ENCODE measurements at regions not wholly inside any gene's neighbourhood (a gene's known extent, or its start where the extent isn't known, plus 50 kb on each side); places are given as distances from the start of the nearest gene placed in this dataset.

GRCh38 chr20:17848249-17849048, 120.1 kb downstream of the SNX5 start:
- POLR2A ChIA-PET, result no interaction called here
- H3K4me2 ChIP-seq, result no peak overlapping the region
- 81% methylated on average over 4 of the region's 4 CpGs for WGBS (ENCODE audit: missing lambda C conversion rate)
- CTCF ChIA-PET, result interaction anchor here (1.1 kb wide), 1 partner anchor 166 kb away, joined by 3 read pairs; the partner anchor contains the start of gene RRBP1
- H3K4me3 ChIP-seq, result no peak overlapping the region
- ATAC-seq (no peak), DNase-seq (ENCODE audit: low read depth in 1 of 2, low spot score in 1 of 2) (no peak), FAIRE-seq (no peak)
- no peaks in the 10 kb centered on the region for H3K4me1 ChIP-seq
- no peaks in the 10 kb centered on the region; the same call in 2 of the 3 replicates for H3K9me3 ChIP-seq
- TF ChIP-seq, protein P1, sequence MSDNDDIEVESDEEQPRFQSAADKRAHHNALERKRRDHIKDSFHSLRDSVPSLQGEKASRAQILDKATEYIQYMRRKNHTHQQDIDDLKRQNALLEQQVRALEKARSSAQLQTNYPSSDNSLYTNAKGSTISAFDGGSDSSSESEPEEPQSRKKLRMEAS (IDR thresholded peaks at IDR 0.05), result no peak
- TF ChIP-seq POLR2A (IDR thresholded peaks at IDR 0.05; ENCODE audit: low read length), result no peak
- no peak for TF ChIP-seq RNF2 (IDR thresholded peaks at IDR 0.05; ENCODE audit: borderline replicate concordance, low read depth)
- no peak for TF ChIP-seq ZSCAN20 (CRISPR knock-in tag; IDR thresholded peaks at IDR 0.05)
- no peak for TF ChIP-seq MAZ (IDR thresholded peaks at IDR 0.05; ENCODE audit: borderline replicate concordance, low read depth, low read length)
- TF ChIP-seq, protein P2, sequence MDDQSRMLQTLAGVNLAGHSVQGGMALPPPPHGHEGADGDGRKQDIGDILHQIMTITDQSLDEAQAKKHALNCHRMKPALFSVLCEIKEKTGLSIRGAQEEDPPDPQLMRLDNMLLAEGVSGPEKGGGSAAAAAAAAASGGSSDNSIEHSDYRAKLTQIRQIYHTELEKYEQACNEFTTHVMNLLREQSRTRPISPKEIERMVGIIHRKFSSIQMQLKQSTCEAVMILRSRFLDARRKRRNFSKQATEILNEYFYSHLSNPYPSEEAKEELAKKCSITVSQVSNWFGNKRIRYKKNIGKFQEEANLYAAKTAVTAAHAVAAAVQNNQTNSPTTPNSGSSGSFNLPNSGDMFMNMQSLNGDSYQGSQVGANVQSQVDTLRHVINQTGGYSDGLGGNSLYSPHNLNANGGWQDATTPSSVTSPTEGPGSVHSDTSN (IDR thresholded peaks at IDR 0.05), result no peak
- TF ChIP-seq KDM5A (IDR thresholded peaks at IDR 0.05), result no peak
- no peak for TF ChIP-seq BHLHE40 (IDR thresholded peaks at IDR 0.05; ENCODE audit: low read depth, low read length)
- TF ChIP-seq JUN (IDR thresholded peaks at IDR 0.05), result no peak
- TF ChIP-seq NFE2L2 (conservative IDR thresholded peaks at IDR 0.05; ENCODE audit: low read length), result no peak
- no peak for TF ChIP-seq EP300 (IDR thresholded peaks at IDR 0.05)
- TF ChIP-seq FOXS1 (CRISPR knock-in tag; IDR thresholded peaks at IDR 0.05), result no peak
- TF ChIP-seq NR3C1 (IDR thresholded peaks at IDR 0.05), result no peak
- TF ChIP-seq SMC3 (IDR thresholded peaks at IDR 0.05), result no peak
- H3K27ac ChIP-seq, result no peak overlapping the region

- DNase-seq (ENCODE audit: low read depth in 1 of 2, low spot score in 1 of 2), result no peak
- 58% methylated on average over 10 of the region's 10 CpGs for WGBS (ENCODE audit: missing lambda C conversion rate)
- Histone ChIP-seq H3K4me1 (no peaks in the 10 kb centered on the region), H3K4me3 (no peak overlapping the region), H3K9me3 (no peaks in the 10 kb centered on the region; the same call in 2 of the 3 replicates), H3K27ac (no peak overlapping the region), H3K4me2 (no peak overlapping the region)
- CTCF ChIA-PET, result interaction anchor here (0.7 to 3.2 kb wide), 4 partner anchors 11 to 163 kb away, joined by 3 to 10 read pairs (median 4); no protein-coding TSS in a partner anchor
- no peak for FAIRE-seq
- POLR2A ChIA-PET, result no interaction called here
- TF ChIP-seq HOXB13 (CRISPR knock-in tag; IDR thresholded peaks at IDR 0.05; ENCODE audit: low read depth), result no peak
- ATAC-seq, result no peak
These were observed 122.7 kb downstream of the SNX5 start for GRCh38 chr20:17845701-17846475.

DNA sequence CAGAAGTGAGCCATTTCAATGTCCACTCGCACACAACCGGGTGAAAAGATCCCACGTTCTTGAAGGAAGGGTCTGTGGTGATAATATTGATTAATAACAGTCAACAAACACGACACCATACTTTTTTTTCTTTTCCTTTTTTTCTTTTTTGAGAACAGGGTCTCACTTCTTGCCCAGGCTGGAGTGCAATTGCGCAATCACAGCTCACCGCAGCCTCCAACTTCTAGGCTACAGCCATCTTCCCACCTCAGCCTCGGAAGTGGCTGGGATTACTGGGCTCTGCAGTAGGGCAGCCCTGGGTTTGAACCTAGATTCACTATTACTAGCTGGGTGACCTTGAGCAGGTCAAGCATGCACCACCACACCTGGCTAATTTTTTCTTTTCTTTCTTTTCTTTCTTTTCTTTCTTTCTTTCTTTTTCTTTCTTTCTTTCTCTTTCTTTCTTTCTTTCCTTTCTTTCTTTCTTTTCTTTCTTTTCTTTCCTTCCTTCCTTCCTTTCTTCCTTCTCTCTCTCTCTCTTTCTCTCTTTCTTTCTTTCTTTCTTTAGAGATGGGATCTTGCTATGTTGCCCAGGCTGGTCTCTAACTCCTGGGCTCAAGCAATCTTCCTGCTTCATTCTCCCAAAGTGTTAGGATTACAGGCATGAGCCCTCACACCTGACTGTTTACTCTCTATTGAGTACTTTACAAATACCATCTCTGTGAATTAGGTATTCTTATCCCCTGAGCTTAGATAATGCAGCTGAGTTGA, 123.9 kb downstream of the SNX5 start:
- CTCF ChIA-PET, result interaction anchor here (0.7 to 3.2 kb wide), 3 partner anchors 12 to 17 kb away, joined by 3 to 10 read pairs (median 3); no protein-coding TSS in a partner anchor
- FAIRE-seq (no peak), DNase-seq (ENCODE audit: low read depth in 1 of 2, low spot score in 1 of 2) (no peak), ATAC-seq (no peak)
- 79% methylated on average over 7 of the region's 7 CpGs for WGBS (ENCODE audit: missing lambda C conversion rate)
- H3K4me3 ChIP-seq, result no peak overlapping the region
- no peak overlapping the region for H3K4me2 ChIP-seq
- POLR2A ChIA-PET, result no interaction called here
- no peak overlapping the region for H3K27ac ChIP-seq
- H3K9me3 ChIP-seq, result peaks cover 3% of the 10 kb centered on the region; the same call in 1 of the 3 replicates
- H3K4me1 ChIP-seq, result no peaks in the 10 kb centered on the region
- TF ChIP-seq CEBPB (IDR thresholded peaks at IDR 0.05) (peak; percentile 90 to 96), ESRRA (IDR thresholded peaks at IDR 0.05; ENCODE audit: borderline replicate concordance, low read length) (no peak)

- FAIRE-seq (no peak), ATAC-seq (no peak), DNase-seq (ENCODE audit: low read depth in 1 of 2, low spot score in 1 of 2) (no peak)
- POLR2A ChIA-PET, result no interaction called here
- H3K4me2 ChIP-seq, result no peak overlapping the region
- 94% methylated on average over 1 of the region's 1 CpG for WGBS (ENCODE audit: missing lambda C conversion rate)
- CTCF ChIA-PET, result no interaction called here
- H3K9me3 ChIP-seq, result 0 out of 3 replicates have a peak, but pooled peaks cover 3% of the 10 kb centered on the region
- no peaks in the 10 kb centered on the region for H3K4me1 ChIP-seq
- no peak overlapping the region for H3K4me3 ChIP-seq
- H3K27ac ChIP-seq, result no peak overlapping the region
- TF ChIP-seq HEYL (CRISPR knock-in tag; IDR thresholded peaks at IDR 0.05) (no peak), ZNF302 (CRISPR knock-in tag; IDR thresholded peaks at IDR 0.05) (no peak), FOSB (CRISPR knock-in tag; IDR thresholded peaks at IDR 0.05) (no peak), CHD4 (IDR thresholded peaks at IDR 0.05; ENCODE audit: borderline replicate concordance) (no peak), HOXB13 (CRISPR knock-in tag; IDR thresholded peaks at IDR 0.05; ENCODE audit: low read depth) (no peak), MAFK (IDR thresholded peaks at IDR 0.05; ENCODE audit: partially characterized antibody) (no peak), NFE2L2 (conservative IDR thresholded peaks at IDR 0.05; ENCODE audit: low read length) (no peak), BCL3 (IDR thresholded peaks at IDR 0.05) (no peak), EHMT2 (IDR thresholded peaks at IDR 0.05; ENCODE audit: low read depth) (no peak)
- TF ChIP-seq, protein P2 (IDR thresholded peaks at IDR 0.05), result no peak
These were observed 124.5 kb downstream of the SNX5 start for GRCh38 chr20:17844133-17844429.
